Liver (tissue), 8 donors: ENCODE measurements at regions not wholly inside any gene's neighbourhood (a gene's known extent, or its start where the extent isn't known, plus 50 kb on each side); places are given as distances from the start of the nearest gene placed in this dataset.

ENCODE experiments used
- DNase-seq: peaks from one replicate; pipeline ENCODE4 v3.0.0-alpha.2; 2017; ENCODE audit warnings: low spot score
- H3K27ac ChIP-seq, 2 donors: one replicate each; pipeline ENCODE4 v1.7.0; 2013; ENCODE audit warnings: inconsistent platforms in 2 of 2, low read length in 2 of 2, control low read depth in 1 of 2, low read depth in 1 of 2, mild to moderate bottlenecking in 1 of 2
- H3K27me3 ChIP-seq, 4 donors: one replicate each; pipeline versions ENCODE4 v1.6.1 to v1.7.0; 2013; ENCODE audit warnings: low read length in 3 of 4, inconsistent platforms in 1 of 4, mild to moderate bottlenecking in 1 of 4, moderate library complexity in 1 of 4; ENCODE audit not compliant: control insufficient read depth in 4 of 4, insufficient read depth in 4 of 4
- H3K36me3 ChIP-seq, 4 donors: one replicate each; pipeline versions ENCODE4 v1.6.1 to v1.7.0; 2013; ENCODE audit warnings: low read length in 3 of 4, mild to moderate bottlenecking in 3 of 4, low read depth in 1 of 4, moderate library complexity in 1 of 4; ENCODE audit not compliant: control insufficient read depth in 4 of 4, insufficient read depth in 3 of 4
- H3K4me1 ChIP-seq, 4 donors: one replicate each; pipeline versions ENCODE4 v1.6.1 to v1.7.0; 2013; ENCODE audit warnings: low read length in 3 of 4, mild to moderate bottlenecking in 3 of 4, moderate library complexity in 1 of 4; ENCODE audit not compliant: control insufficient read depth in 4 of 4, insufficient read depth in 4 of 4
- H3K4me3 ChIP-seq, 3 donors: one replicate each; pipeline versions ENCODE4 v1.6.1 to v1.7.0; 2013; ENCODE audit warnings: low read length in 3 of 3, control low read depth in 1 of 3, low read depth in 1 of 3, mild to moderate bottlenecking in 1 of 3
- H3K9ac ChIP-seq, 2 donors: one replicate each; pipeline ENCODE4 v1.7.0; 2013; ENCODE audit warnings: low read length in 2 of 2, mild to moderate bottlenecking in 2 of 2, moderate library complexity in 2 of 2, control low read depth in 1 of 2, low read depth in 1 of 2
- H3K9me3 ChIP-seq, 4 donors: one replicate each; pipeline versions ENCODE4 v1.6.1 to v1.7.0; 2013; ENCODE audit warnings: low read length in 3 of 4; ENCODE audit not compliant: control insufficient read depth in 4 of 4
- ATF3 ChIP-seq: IDR thresholded peaks from 2 replicates; pipeline ENCODE4 v1.6.1; 2016; ENCODE audit warnings: antibody characterized with exemption
- CTCF ChIP-seq: fragments of 150-350 bp; IDR thresholded peaks from 2 replicates; pipeline ENCODE4 v1.5.1; 2017; ENCODE audit warnings: improper control_type of control experiment, low read depth, low read length; ENCODE audit not compliant: missing input control
- EGR1 ChIP-seq, 2 donors: IDR thresholded peaks; 2 replicates each; pipeline ENCODE4 v1.6.1; 2016 to 2018; ENCODE audit warnings: antibody characterized with exemption in 2 of 2, low read depth in 2 of 2
- FOXA1 ChIP-seq: IDR thresholded peaks from 2 replicates; pipeline ENCODE4 v1.6.1; 2016; ENCODE audit warnings: antibody characterized with exemption
- FOXA2 ChIP-seq: IDR thresholded peaks from 2 replicates; pipeline ENCODE4 v1.6.1; 2016; ENCODE audit warnings: antibody characterized with exemption
- GABPA ChIP-seq, 2 donors: IDR thresholded peaks in 1 of 2; conservative IDR thresholded peaks in 1 of 2; 2 replicates each; pipeline ENCODE4 v1.6.1; 2016; ENCODE audit warnings: antibody characterized with exemption in 2 of 2, mild to moderate bottlenecking in 1 of 2, moderate library complexity in 1 of 2
- HNF4A ChIP-seq, 2 donors: conservative IDR thresholded peaks; 2 replicates each; pipeline ENCODE4 v1.6.1; 2016; ENCODE audit warnings: antibody characterized with exemption in 2 of 2, mild to moderate bottlenecking in 2 of 2
- HNF4G ChIP-seq: IDR thresholded peaks from 2 replicates; pipeline ENCODE4 v1.6.1; 2016; ENCODE audit warnings: antibody characterized with exemption
- JUND ChIP-seq, 2 donors: IDR thresholded peaks; 2 replicates each; pipeline ENCODE4 v1.6.1; 2016; ENCODE audit warnings: antibody characterized with exemption in 2 of 2
- MAX ChIP-seq: IDR thresholded peaks from 2 replicates; pipeline ENCODE4 v1.6.1; 2016; ENCODE audit warnings: antibody characterized with exemption
- NR2F2 ChIP-seq: IDR thresholded peaks from 2 replicates; pipeline ENCODE4 v1.6.1; 2016; ENCODE audit warnings: antibody characterized with exemption
- RAD21 ChIP-seq, 2 donors: IDR thresholded peaks; 2 replicates each; pipeline ENCODE4 v1.6.1; 2016; ENCODE audit warnings: antibody characterized with exemption in 2 of 2, mild to moderate bottlenecking in 2 of 2
- REST ChIP-seq: IDR thresholded peaks from 2 replicates; pipeline ENCODE4 v1.6.1; 2016; ENCODE audit warnings: antibody characterized with exemption, mild to moderate bottlenecking
- RXRA ChIP-seq, 2 donors: IDR thresholded peaks; 2 replicates each; pipeline ENCODE4 v1.6.1; 2017 to 2018; ENCODE audit warnings: antibody characterized with exemption in 2 of 2, mild to moderate bottlenecking in 1 of 2
- SP1 ChIP-seq: IDR thresholded peaks from 2 replicates; pipeline ENCODE4 v1.6.1; 2018; ENCODE audit warnings: antibody characterized with exemption, mild to moderate bottlenecking
- TAF1 ChIP-seq: conservative IDR thresholded peaks from 2 replicates; pipeline ENCODE4 v1.6.1; 2016; ENCODE audit warnings: antibody characterized with exemption, mild to moderate bottlenecking
- YY1 ChIP-seq: IDR thresholded peaks from 2 replicates; pipeline ENCODE4 v1.6.1; 2016; ENCODE audit warnings: antibody characterized with exemption, mild to moderate bottlenecking
- ZBTB33 ChIP-seq: IDR thresholded peaks from 2 replicates; pipeline ENCODE4 v1.6.1; 2016; ENCODE audit warnings: antibody characterized with exemption
- WGBS: extraction: QIAGEN DNeasy Blood & Tissue Kit; methylation state at CpG from one replicate; pipeline ENCODE4 v1.1.7; 2013; 5-methylcytosine and 5-hydroxymethylcytosine counted together
- donor health status: healthy.
- donor health status: healthy.
- donor health status: healthy.
- donor health status: healthy.
- donor health status: healthy.

GRCh38 chr22:49476800-49477400 lies 350.8 kb downstream of the BRD1 start:
- no peak for TF ChIP-seq GABPA (IDR thresholded peaks at IDR 0.05 in 1 of 2, conservative IDR thresholded peaks at IDR 0.05 in 1 of 2)
- no peak for TF ChIP-seq RXRA (IDR thresholded peaks at IDR 0.05)
- Histone ChIP-seq H3K36me3 (no peaks in the 10 kb centered on the region), H3K27ac (no peak overlapping the region), H3K27me3 (peaks cover 0 to under 1% (median 0%) of the 10 kb centered on the region in 4 donors), H3K4me3 (no peak overlapping the region), H3K9me3 (no peaks in the 10 kb centered on the region), H3K4me1 (no peaks in the 10 kb centered on the region), H3K9ac (no peak overlapping the region)
- DNase-seq: no peak

GRCh38 chr22:49476176-49476575 lies 351.5 kb downstream of the BRD1 start:
- 63% methylated on average over 5 of the region's 5 CpGs for WGBS
- H3K27ac ChIP-seq: no peak overlapping the region
- no peak for TF ChIP-seq JUND (IDR thresholded peaks at IDR 0.05)
- no peak for TF ChIP-seq FOXA1
- TF ChIP-seq HNF4A (conservative IDR thresholded peaks at IDR 0.05): no peak
- no peak for TF ChIP-seq REST
- TF ChIP-seq HNF4G: no peak
- TF ChIP-seq TAF1: no peak
- TF ChIP-seq GABPA (IDR thresholded peaks at IDR 0.05 in 1 of 2, conservative IDR thresholded peaks at IDR 0.05 in 1 of 2): no peak
- no peak for TF ChIP-seq YY1
- TF ChIP-seq ATF3: no peak
- TF ChIP-seq RXRA (IDR thresholded peaks at IDR 0.05): no peak
- TF ChIP-seq SP1: no peak
- no peak for TF ChIP-seq MAX
- TF ChIP-seq FOXA2: no peak
- no peak for TF ChIP-seq NR2F2
- TF ChIP-seq ZBTB33: no peak
- TF ChIP-seq EGR1 (IDR thresholded peaks at IDR 0.05; ENCODE audit: low read depth in 2 of 2): no peak
- TF ChIP-seq RAD21 (IDR thresholded peaks at IDR 0.05): no peak
- no peak for TF ChIP-seq CTCF
- H3K4me3 ChIP-seq: no peak overlapping the region
- H3K4me1 ChIP-seq: no peaks in the 10 kb centered on the region
- no peak for DNase-seq
- H3K27me3 ChIP-seq: no peaks in the 10 kb centered on the region
- no peaks in the 10 kb centered on the region for H3K9me3 ChIP-seq
- H3K9ac ChIP-seq: no peak overlapping the region
- H3K36me3 ChIP-seq: no peaks in the 10 kb centered on the region
